Sciatic nerve (tissue), 2 donors: ENCODE measurements at regions not wholly inside any gene's neighbourhood (a gene's known extent, or its start where the extent isn't known, plus 50 kb on each side); places are given as distances from the start of the nearest gene placed in this dataset.
"Not testable (repeated sequence)": the region's sequence is repeated elsewhere in the genome, so short reads cannot be mapped to it uniquely, and the experiment has no call there.

Source experiments
- ATAC-seq: fragments of 200-7000 bp; cut with Tn5 transposase; one replicate; pipeline ENCODE4 v1.9.1; 2020; ENCODE audit warnings: mild to moderate bottlenecking, moderate library complexity
- DNase-seq: peaks from one replicate; pipeline ENCODE4 v3.0.0-alpha.2; 2020; ENCODE audit warnings: low spot score
- intact Hi-C: fragments of 100-400 bp; cut with DNase I; formaldehyde crosslinking; loops from one replicate; pipeline ENCODE4 v1.14.2; 2022
- donor health status: DM: no; HTN: no; CAD: no.
- donor health status: DM: no; HTN: no; CAD: no.

DNA sequence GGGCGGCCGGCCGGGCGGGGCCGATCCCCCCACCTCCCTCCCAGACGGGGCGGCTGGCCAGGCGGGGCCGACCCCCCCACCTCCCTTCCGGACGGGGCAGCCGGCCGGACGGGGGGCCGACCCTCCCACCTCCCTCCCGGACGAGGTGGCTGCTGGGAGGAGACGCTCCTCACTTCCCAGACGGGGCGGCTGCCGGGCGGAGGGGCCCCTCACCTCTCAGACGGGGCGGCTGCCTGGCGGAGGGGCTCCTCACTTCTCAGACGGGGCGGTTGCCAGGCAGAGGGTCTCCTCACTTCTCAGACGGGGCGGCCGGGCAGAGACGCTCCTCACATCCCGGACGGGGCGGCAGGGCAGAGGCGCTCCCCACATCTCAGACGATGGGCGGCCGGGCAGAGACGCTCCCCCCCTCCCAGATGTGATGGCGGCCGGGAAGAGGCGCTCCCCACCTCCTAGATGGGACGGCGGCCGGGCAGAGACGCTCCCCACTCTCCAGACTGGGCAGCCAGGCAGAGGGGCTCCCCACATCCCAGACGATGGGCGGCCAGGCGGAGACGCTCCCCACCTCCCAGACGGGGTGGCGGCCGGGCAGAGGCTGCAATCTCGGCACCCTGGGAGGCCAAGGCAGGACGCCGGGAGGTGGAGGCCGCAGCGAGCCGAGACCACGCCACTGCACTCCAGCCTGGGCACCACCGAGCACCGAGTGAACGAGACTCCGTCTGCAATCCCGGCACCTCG, 675.8 kb downstream of the XIRP2 start:
- intact Hi-C loops, ATAC-seq, DNase-seq: not testable (repeated sequence)

DNA sequence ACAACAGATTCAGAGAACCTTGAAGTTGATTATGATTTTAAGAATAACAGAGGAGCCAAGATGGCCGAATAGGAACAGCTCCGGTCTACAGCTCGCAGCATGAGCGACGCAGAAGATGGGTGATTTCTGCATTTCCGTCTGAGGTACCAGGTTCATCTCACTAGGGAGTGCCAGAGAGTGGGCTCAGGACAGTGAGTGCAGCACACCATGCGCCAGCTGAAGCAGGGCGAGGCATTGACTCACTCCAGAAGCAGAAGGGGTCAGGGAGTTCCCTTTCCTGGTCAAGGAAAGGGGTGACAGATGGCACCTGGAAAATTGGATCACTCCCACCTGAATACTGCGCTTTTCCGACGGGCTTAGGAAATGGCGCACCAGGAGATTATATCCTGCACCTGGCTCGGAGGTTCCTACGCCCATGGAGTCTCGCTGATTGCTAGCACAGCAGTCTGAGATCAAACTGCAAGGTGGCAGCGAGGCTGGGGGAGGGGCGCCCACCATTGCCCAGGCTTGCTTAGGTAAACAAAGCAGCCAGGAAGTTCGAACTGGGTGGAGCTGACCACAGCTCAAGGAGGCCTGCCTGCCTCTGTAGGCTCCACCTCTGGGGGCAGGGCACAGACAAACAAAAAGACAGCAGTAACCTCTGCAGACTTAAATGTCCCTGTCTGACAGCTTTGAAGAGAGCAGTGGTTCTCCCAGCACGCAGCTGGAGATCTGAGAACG, 670.2 kb downstream of the XIRP2 start:
- intact Hi-C loops, DNase-seq, ATAC-seq: not testable (repeated sequence)

DNA sequence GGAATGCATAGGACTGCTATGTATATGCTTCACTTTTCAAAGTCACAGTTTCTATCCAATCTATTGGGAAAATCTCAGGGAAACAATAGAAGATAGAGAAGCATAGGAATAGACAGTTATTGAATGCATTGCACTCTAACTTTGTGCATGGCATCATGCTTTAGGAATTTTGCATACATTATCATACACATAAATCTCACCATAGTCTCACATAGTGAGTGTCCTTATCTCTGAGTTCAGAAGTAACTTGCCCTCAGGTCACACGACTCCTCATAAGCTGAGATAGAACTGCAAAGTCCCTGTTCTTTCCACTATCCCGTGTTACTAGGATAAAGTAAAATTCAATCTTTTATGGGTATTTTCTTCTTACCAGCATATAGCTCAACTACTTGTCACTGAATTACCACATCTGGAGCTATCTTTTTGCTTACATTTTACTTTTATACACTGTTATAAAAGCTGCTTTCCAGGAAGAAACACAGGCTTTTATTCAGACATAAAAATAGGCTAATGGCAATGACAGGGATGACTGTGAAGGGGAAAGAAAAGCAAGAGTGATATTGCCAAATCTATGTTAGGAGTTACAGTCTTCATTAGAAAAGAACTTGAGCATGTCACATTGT, 666.9 kb downstream of the XIRP2 start:
- DNase-seq (no peak), ATAC-seq (no peak)
- intact Hi-C loops: no loop called here

DNA sequence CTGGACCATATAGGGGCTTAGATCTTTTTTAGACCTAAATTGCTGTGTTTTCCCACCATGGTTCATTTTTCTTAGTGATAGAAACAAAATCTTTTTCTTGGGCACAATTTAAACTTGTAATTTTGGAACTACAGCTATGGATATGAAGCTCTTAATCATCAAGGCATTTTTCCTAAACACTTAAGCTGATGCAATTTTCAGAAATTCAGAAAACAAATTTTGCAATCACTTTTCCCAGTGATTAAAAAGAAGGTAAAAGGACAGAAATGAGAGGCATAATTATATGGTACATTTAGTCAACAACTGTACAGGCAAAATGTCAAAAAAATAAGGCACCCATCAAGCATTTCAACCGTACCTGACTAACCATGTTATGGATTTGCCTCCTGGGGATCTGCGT, 665.4 kb downstream of the XIRP2 start:
- intact Hi-C loops: no loop called here
- no peak for DNase-seq
- ATAC-seq: no peak

DNA sequence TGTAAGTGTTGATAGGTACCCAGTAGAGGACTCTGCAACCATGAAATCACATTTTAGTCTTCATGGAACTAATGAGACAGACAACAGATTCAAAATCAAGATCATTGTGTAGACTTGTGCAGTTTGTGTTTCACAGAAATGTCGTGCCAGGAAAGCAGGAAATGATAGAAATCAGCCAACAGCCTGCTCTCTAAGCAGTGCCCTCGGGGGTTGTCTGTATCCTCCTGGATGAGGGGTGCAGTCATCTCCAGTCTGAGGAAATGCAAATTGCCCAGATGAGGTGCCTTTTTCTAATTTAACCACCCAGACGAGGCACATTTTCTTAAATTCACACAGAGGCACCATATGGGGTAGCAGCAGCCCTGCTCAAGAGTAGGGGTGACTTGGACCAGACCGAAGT, 663.1 kb downstream of the XIRP2 start:
- intact Hi-C loops: no loop called here
- no peak for ATAC-seq
- DNase-seq: no peak

DNA sequence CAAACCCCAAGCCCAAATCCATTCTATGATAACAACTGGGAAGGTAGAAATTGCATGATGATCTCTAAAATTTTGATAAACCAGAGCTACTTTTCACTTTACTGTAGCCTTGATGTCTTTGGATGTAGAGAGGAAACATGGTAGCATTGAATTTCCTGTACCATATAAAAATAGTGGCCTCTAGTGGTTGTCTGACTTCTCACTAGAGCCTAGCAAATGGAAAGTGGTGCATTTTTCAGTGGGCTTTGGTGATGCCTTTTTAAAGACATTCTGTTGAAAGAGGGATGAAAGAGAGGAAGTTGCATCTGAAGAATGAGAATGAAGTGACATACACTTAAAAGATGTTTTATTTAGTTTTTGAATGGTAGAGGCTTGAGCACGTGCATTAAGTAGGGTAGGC, 662.2 kb downstream of the XIRP2 start:
- intact Hi-C loops: no loop called here
- DNase-seq: no peak
- ATAC-seq: no peak

DNA sequence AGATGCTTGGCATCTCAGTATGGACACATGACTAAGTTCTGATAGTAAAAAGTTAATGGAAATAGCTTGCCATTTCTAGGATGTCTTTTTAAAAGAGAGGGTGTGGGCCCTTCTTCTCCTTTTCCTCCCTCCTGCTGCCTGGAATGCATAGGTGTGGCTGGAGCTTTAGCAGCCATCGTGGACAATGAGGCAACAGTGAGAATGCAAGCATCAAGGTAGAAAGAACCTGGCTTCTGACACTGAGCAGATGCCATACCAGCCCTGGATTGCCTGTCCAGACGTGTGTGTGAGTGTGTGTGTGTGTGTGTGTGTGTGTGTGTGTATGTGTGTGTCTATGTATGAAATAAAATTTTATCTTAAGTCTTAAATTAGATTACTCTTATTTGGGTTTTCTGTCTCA, 660.1 kb downstream of the XIRP2 start:
- intact Hi-C loops: no loop called here
- no peak for ATAC-seq

DNA sequence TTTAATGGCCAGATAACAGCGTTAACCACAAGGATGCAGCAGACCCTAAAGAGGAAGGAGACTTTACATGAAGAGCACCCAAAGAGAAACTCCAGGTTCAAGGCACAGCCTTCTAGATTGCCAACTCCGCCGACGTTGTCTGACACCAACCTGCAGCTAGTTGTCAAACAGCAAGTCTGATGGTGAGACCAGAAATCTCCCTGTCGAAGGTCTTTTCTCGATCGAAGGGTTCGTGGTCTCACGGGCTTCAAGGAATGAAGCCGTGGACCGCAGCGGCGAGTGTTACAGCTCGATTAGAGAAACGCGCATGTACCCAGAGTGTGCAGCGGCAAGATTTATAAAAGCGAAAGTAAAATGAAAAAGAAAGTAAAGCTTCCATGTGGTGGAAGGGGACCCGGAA, 656.3 kb downstream of the XIRP2 start:
- intact Hi-C loops: no loop called here
- ATAC-seq: no peak
- DNase-seq: no peak

More for the DNA sequence above, 660.1 kb downstream of the XIRP2 start:
- DNase-seq: no peak

DNA sequence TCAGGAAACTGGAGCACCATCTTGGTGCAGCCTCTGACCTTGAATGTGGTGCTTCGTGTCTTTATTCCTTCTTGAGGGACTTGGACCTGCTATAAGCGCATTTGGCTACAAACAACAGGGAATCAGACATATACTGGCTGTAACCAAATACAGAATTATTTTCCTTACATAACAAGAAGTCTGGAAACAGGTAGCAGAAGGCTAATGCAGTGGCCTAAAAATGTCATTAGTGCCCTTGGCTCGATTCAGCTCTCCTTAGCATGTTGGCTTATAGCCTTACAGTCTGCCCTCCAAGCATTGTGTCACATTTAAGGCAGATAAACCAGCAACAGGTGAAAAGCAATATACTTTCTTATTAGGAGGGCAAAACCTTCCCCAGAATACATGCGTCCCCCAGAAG, 655.4 kb downstream of the XIRP2 start:
- no peak for DNase-seq
- no peak for ATAC-seq
- intact Hi-C loops: no loop called here

DNA sequence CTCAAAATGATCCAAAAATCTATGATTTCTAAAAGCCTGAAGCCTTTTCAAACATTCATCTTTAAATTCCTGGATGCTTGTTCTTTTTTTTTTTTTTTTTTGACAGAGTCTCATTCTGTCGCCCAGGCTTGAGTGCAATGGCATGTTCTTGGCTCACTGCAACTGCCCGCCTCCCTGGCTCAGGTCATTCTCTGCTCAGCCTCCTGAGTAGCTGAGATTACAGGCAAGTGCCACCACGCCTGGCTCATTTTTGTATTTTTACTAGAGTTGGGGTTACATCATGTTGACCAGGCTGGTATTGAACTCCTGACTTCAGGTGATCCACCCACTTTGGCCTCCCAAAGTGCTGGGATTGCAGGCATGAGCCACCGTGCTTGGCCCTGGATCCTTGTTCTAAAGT, 649.5 kb downstream of the XIRP2 start:
- no peak for DNase-seq
- intact Hi-C loops: no loop called here
- ATAC-seq: no peak

DNA sequence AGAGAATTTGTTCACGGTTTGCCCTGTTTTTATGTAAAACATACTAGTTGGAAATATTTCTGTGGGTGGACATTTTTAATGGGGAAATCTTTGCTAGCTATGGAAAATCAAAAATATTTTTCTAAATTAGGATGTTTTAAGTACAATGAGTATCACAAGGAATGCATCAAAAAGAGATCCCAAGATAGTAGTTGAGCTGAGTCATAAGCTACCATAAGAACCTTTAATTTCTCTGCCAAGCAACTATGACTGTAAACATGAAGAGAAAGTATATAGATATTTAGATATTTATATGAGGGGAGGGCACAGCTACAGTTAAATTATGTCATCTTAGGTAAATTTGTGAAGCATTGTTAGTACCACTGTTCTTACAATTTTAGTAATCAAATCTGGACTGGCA, 646.2 kb downstream of the XIRP2 start:
- intact Hi-C loops: no loop called here
- no peak for ATAC-seq
- DNase-seq: no peak

DNA sequence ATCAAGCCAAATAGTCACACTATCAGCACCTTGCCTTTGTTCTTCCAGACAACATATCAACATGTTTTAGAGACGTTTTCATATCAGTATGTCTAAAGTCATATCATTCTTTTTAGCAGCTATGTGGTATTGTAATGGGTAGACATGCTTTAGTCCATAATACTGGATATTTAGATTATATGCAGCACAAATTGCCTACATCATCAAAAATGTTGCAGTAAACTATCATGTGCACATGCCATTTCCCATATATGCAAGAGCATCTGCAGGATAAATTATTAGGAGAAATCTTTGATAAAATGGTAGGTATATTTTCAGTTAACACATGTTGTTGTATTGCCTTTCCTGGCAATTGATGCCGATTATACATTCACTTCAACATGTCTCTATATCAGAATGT, 636.5 kb downstream of the XIRP2 start:
- no peak for DNase-seq
- intact Hi-C loops: no loop called here

DNA sequence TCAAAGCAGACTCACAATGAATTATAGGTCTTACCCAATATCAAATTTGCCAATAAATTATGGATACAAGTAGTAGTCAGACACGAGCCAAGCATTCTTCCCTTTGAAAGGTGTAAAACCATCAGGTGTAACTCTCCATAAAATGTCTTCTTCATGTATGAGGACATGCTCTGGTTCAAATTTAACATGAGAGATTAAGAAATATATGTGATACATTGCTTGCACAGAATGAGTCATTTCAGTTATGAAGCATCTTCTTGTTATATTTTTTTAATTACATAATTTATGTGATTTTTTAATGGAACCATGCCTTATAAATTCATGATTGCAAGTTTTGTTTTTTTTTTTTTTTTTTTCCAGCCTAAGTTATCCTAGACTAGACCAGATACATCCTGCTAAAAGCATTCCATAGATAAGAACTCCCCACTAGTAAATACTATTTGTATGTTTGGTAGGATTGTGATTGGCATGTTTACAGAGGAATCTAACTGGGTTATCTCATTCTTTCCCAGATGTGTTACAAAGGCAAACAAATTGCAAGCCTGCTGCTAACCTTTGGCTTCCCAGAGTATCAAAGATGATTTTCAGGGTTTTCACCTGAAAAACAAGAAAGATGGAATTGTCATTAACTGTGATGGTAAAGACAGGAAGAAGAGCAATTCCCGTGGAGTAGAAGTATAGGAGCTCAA, 621.9 kb downstream of the XIRP2 start:
- ATAC-seq: no peak
- intact Hi-C loops: no loop called here
- no peak for DNase-seq

More for the DNA sequence above, 636.5 kb downstream of the XIRP2 start:
- no peak for ATAC-seq

DNA sequence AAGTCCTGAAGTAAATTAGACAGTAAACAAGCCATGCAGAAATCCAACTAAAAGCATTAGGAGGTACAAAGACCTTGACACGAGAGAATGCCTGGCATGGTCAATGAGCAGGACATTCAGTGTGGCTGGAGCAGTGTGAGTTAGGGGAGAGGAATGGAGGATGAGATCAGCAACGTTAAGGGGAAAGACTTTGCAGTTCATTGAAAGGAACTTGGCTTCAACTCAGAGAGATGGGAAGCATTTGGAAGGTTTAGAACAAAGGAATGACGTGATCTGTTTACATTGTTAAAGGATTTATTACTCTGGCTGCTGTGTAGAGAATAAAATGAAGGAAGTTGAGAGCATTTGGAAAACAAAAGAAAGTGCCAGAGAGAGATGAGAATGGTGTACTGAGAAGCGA, 621.3 kb downstream of the XIRP2 start:
- DNase-seq (no peak), ATAC-seq (no peak)
- intact Hi-C loops: no loop called here

DNA sequence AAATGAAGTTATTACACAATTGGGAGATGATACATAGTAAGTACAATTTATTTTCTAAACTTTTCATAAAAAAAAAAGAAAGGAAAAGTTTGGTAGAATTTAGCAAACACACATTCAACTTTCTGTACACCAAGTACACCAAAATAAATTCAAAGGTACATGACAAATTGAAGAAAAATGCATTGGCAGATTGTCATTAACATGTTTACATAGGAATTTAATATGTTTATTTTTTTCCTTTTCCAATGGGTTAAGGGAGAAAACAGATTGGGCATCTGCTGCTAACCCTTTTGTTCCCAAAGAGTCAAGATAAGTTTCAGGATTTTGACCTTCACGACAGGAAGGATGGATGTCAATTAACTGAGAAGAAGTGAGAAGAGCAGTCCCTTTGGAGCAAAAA, 620.4 kb downstream of the XIRP2 start:
- ATAC-seq (no peak), DNase-seq (no peak)
- intact Hi-C loops: no loop called here

DNA sequence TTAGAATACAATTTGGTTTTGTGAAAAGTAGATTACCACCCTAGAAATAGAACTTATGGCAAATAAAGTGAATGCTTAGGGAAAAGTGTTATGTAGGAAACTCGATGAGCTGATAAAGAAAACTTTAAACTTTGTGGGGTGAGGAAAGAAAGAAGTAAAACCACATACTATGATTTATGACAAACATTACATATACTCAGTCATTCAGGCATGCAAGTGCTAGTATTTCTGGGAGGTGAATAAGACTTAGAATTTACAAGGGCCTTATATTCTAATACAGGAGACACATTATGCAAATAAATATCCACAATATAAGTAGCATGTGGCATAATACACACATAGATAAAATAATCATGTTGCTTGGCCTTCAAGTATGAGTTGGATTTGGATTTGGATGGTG, 618.1 kb downstream of the XIRP2 start:
- DNase-seq: no peak
- no peak for ATAC-seq
- intact Hi-C loops: no loop called here

DNA sequence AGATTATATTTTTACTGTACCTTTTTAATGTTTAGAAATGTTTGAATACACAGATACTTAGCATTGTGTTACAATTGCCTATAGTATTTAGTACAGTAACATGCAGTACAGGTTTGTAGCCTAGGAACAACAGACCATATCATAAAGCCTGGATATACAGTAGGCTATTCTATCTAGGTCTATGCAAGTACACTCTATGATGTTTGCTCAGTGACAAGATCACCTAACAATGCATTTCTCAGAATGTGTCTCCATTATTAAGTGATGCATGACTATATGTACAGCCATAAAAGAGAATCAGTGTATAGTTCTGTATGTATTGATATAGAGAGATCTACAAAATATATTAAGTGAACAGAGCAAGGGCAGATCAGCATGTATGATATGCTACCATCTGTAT, 616.4 kb downstream of the XIRP2 start:
- no peak for ATAC-seq
- intact Hi-C loops: no loop called here
- DNase-seq: no peak

DNA sequence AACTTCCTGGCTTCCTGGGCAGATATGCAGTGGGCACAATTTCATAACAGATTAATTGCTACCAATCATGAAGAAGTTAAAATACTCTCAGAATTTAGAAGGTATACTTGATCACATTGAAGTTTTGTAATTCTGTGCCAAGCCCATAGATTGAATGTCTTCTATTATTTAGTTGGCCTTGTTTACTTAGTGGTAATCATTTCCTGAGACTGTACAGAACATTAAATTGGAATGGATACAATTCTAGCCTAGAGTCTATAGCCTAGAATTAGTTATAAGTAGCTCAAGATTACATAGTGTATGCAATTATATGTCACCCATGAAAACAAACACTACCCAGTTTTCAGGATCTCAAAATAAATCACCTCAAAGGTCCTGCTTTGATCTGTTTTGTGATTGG, 615.8 kb downstream of the XIRP2 start:
- no peak for DNase-seq
- intact Hi-C loops: no loop called here
- ATAC-seq: no peak

DNA sequence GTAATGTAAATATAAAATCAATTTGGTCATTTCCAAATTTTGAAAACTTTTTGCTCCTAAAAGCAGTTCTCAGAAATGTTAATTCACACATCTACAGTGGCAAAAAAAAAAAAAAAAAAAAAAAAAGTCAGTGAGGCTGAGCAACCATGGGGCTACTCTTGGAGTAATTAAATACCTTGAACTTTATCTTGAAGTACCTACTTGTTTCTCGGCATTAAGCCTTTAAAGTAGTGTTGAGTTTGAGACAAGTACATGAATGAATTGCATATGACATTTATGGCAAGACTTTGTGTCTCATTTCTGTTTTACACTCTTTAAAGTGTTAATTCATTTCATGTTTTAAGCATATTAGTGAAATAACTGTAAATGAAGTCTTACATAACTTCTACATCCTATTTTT, 613.3 kb downstream of the XIRP2 start:
- ATAC-seq: no peak
- intact Hi-C loops: no loop called here
- no peak for DNase-seq

DNA sequence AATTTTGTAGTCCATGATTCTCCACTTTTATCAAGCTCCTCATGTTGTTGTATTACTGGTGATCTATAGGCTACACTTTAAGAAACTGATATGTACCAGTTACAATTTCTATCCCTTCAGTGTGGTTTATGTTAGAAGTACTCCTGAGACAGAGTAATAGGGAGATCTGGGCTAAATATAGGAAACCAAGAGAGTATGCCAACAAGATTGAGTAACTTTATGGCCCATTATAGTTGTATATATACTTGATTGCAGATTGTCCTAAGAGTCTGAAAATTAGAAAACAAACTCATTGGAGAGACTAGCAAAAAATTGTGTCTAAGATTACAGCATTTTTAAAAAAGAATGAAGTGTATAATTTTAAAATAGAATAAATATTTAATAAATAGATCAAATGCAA, 605.6 kb downstream of the XIRP2 start:
- intact Hi-C loops: no loop called here
- ATAC-seq (no peak), DNase-seq (no peak)
